ENCODE measurements at regions not wholly inside any gene's neighbourhood (a gene's known extent, or its start where the extent isn't known, plus 50 kb on each side); places are given as distances from the start of the nearest gene placed in this dataset.

GRCh38 chr12:21001778-21002177, 129.2 kb upstream of the SLCO1B1 start:
- no peak overlapping the region for H3K4me3 Mint-ChIP-seq (ENCODE audit: unreplicated experiment)
- Histone ChIP-seq H3K36me3 (ENCODE audit: control insufficient read depth, insufficient read depth, low read length) (no peaks in the 10 kb centered on the region), H3K4me3 (ENCODE audit: low read depth, low read length) (no peak overlapping the region), H3K9me3 (peaks cover 8% of the 10 kb centered on the region; the same call in 1 of the 2 replicates), H3K27me3 (replicated peaks; ENCODE audit: control insufficient read depth, insufficient read depth, low read length) (no peaks in the 10 kb centered on the region), H3K4me1 (no peaks in the 10 kb centered on the region)
- H3K27me3 Mint-ChIP-seq (ENCODE audit: insufficient read depth, unreplicated experiment): peaks cover 5% of the 10 kb centered on the region
- peak in 1 of 2 experiments; percentile 5 for DNase-seq
- H3K27ac Mint-ChIP-seq (ENCODE audit: unreplicated experiment): no peak overlapping the region
- H3K9me3 Mint-ChIP-seq (ENCODE audit: unreplicated experiment): peaks cover 19% of the 10 kb centered on the region
- TF ChIP-seq CTCF (IDR thresholded peaks at IDR 0.05; ENCODE audit: insufficient read depth in 1 of 2, low read depth in 1 of 2, low read length in 1 of 2, severe bottlenecking in 1 of 2, unreplicated experiment in 1 of 2): no peak
- ChIA-PET POLR2A (no interaction called here), CTCF (no interaction called here)
- no peaks in the 10 kb centered on the region for H3K4me1 Mint-ChIP-seq (ENCODE audit: low read depth, unreplicated experiment)
- BruUV-seq (replicated peaks): no TSS peak
- no peaks in the 10 kb centered on the region for H3K36me3 Mint-ChIP-seq (ENCODE audit: insufficient read depth, unreplicated experiment)
- intact Hi-C loops (cut with micrococcal nuclease; ENCODE audit: unreplicated experiment): no loop called here

- Histone ChIP-seq H3K9me3 (no peaks in the 10 kb centered on the region), H3K4me1 (no peaks in the 10 kb centered on the region), H3K4me3 (ENCODE audit: low read depth, low read length) (no peak overlapping the region), H3K27me3 (replicated peaks; ENCODE audit: control insufficient read depth, insufficient read depth, low read length) (no peaks in the 10 kb centered on the region), H3K36me3 (ENCODE audit: control insufficient read depth, insufficient read depth, low read length) (no peaks in the 10 kb centered on the region)
- BruUV-seq (replicated peaks): no TSS peak
- peaks cover 13% of the 10 kb centered on the region for H3K9me3 Mint-ChIP-seq (ENCODE audit: unreplicated experiment)
- POLR2A ChIA-PET: no interaction called here
- no peak overlapping the region for H3K27ac Mint-ChIP-seq (ENCODE audit: unreplicated experiment)
- H3K36me3 Mint-ChIP-seq (ENCODE audit: insufficient read depth, unreplicated experiment): no peaks in the 10 kb centered on the region
- DNase-seq: no peak
- no peak overlapping the region for H3K4me3 Mint-ChIP-seq (ENCODE audit: unreplicated experiment)
- intact Hi-C loops (cut with micrococcal nuclease; ENCODE audit: unreplicated experiment): no loop called here
- H3K27me3 Mint-ChIP-seq (ENCODE audit: insufficient read depth, unreplicated experiment): peaks cover 8% of the 10 kb centered on the region
- CTCF ChIA-PET: no interaction called here
- H3K4me1 Mint-ChIP-seq (ENCODE audit: low read depth, unreplicated experiment): no peaks in the 10 kb centered on the region
- no peak for TF ChIP-seq CTCF (IDR thresholded peaks at IDR 0.05; ENCODE audit: insufficient read depth in 1 of 2, low read depth in 1 of 2, low read length in 1 of 2, severe bottlenecking in 1 of 2, unreplicated experiment in 1 of 2)
Measured at GRCh38 chr12:21025656-21026055, 105.3 kb upstream of the SLCO1B1 start.

- no peak overlapping the region for H3K4me3 ChIP-seq (ENCODE audit: low read depth, low read length)
- TF ChIP-seq CTCF (IDR thresholded peaks at IDR 0.05; ENCODE audit: insufficient read depth in 1 of 2, low read depth in 1 of 2, low read length in 1 of 2, severe bottlenecking in 1 of 2, unreplicated experiment in 1 of 2): no peak
- H3K9me3 Mint-ChIP-seq (ENCODE audit: unreplicated experiment): peaks cover 13% of the 10 kb centered on the region
- DNase-seq: no peak
- no TSS peak for BruUV-seq (replicated peaks)
- POLR2A ChIA-PET: no interaction called here
- H3K27me3 ChIP-seq (replicated peaks; ENCODE audit: control insufficient read depth, insufficient read depth, low read length): no peaks in the 10 kb centered on the region
- H3K4me1 Mint-ChIP-seq (ENCODE audit: low read depth, unreplicated experiment): no peaks in the 10 kb centered on the region
- peaks cover 8% of the 10 kb centered on the region for H3K27me3 Mint-ChIP-seq (ENCODE audit: insufficient read depth, unreplicated experiment)
- H3K4me3 Mint-ChIP-seq (ENCODE audit: unreplicated experiment): no peak overlapping the region
- H3K36me3 ChIP-seq (ENCODE audit: control insufficient read depth, insufficient read depth, low read length): no peaks in the 10 kb centered on the region
- no peak overlapping the region for H3K27ac Mint-ChIP-seq (ENCODE audit: unreplicated experiment)
- no peaks in the 10 kb centered on the region for H3K9me3 ChIP-seq
- H3K4me1 ChIP-seq: no peaks in the 10 kb centered on the region
- intact Hi-C loops (cut with micrococcal nuclease; ENCODE audit: unreplicated experiment): no loop called here
- H3K36me3 Mint-ChIP-seq (ENCODE audit: insufficient read depth, unreplicated experiment): no peaks in the 10 kb centered on the region
- CTCF ChIA-PET: no interaction called here
Measured at GRCh38 chr12:21026302-21026701, 104.7 kb upstream of the SLCO1B1 start.
